Esophagus squamous epithelium (tissue), 4 donors: ENCODE measurements at regions not wholly inside any gene's neighbourhood (a gene's known extent, or its start where the extent isn't known, plus 50 kb on each side); places are given as distances from the start of the nearest gene placed in this dataset.

Experiments
- POLR2A ChIP-seq, 4 donors: fragments of 450-650 bp; IDR thresholded peaks; one replicate each; pipeline ENCODE4 v1.6.1; 2017; ENCODE audit warnings: antibody characterized with exemption in 4 of 4, mild to moderate bottlenecking in 4 of 4, moderate library complexity in 3 of 4
- TF ChIP-seq, protein P1 (sequence below), 6 experiments: fragments of 450-650 bp in 4 of 6; fragments of 200-600 bp in 2 of 6; sonication (generic) in 2 of 6; IDR thresholded peaks; one replicate each; pipeline ENCODE4 v1.5.1; 2016 to 2019; ENCODE audit warnings: antibody characterized with exemption in 6 of 6, mild to moderate bottlenecking in 4 of 6, moderate library complexity in 4 of 6

GRCh38 chr13:109572389-109572788 is 214.0 kb downstream of the IRS2 start:
- TF ChIP-seq, protein P1, sequence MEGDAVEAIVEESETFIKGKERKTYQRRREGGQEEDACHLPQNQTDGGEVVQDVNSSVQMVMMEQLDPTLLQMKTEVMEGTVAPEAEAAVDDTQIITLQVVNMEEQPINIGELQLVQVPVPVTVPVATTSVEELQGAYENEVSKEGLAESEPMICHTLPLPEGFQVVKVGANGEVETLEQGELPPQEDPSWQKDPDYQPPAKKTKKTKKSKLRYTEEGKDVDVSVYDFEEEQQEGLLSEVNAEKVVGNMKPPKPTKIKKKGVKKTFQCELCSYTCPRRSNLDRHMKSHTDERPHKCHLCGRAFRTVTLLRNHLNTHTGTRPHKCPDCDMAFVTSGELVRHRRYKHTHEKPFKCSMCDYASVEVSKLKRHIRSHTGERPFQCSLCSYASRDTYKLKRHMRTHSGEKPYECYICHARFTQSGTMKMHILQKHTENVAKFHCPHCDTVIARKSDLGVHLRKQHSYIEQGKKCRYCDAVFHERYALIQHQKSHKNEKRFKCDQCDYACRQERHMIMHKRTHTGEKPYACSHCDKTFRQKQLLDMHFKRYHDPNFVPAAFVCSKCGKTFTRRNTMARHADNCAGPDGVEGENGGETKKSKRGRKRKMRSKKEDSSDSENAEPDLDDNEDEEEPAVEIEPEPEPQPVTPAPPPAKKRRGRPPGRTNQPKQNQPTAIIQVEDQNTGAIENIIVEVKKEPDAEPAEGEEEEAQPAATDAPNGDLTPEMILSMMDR (IDR thresholded peaks at IDR 0.05) = no peak
- TF ChIP-seq POLR2A (IDR thresholded peaks at IDR 0.05) = no peak
